HepG2 (cell line): ENCODE measurements at regions not wholly inside any gene's neighbourhood (a gene's known extent, or its start where the extent isn't known, plus 50 kb on each side); places are given as distances from the start of the nearest gene placed in this dataset.
A peak's percentile ranks its signal among the peaks of the same experiment; 100 is the strongest.

Experiments
- ATAC-seq: fragments of 200-7000 bp; cut with Tn5 transposase; 3 replicates; pipeline ENCODE4 v1.9.1; 2020; ENCODE audit warnings: mild to moderate bottlenecking, moderate library complexity
- BruUV-seq: library from RNA; stranded (reverse); fragments of 400-500 nt; replicated peaks from 2 replicates; lab custom pipeline; 2021; lab: Mats Ljungman, UMichigan
- CTCF ChIA-PET: fragments of 300-600 bp; formaldehyde crosslinking; extraction: SDS; loops from one replicate; lab custom pipeline; 2021; ENCODE audit warnings: low total read pairs, inconsistent platforms, low intra/inter-chr PET ratio; lab: Yijun Ruan, JAX
- POLR2A ChIA-PET: fragments of 350-600 bp; sonication (Branson Sonifier 250); formaldehyde crosslinking; loops from one replicate; lab custom pipeline; 2020; ENCODE audit warnings: antibody characterized with exemption, inconsistent platforms; lab: Yijun Ruan, JAX
- DNase-seq: peaks from one replicate; pipeline ENCODE4 v3.0.0-alpha.2; 2015; ENCODE audit warnings: low spot score
- FAIRE-seq: peaks from 3 replicates; lab custom pipeline; 2011; peaks lifted over from hg19 to GRCh38; lab: Jason Lieb, UNC
- H2AFZ ChIP-seq: one replicate; pipeline ENCODE4 v1.6.1; 2011; ENCODE audit warnings: low read length, inconsistent platforms
- H3K27ac ChIP-seq: fragments of 300-600 bp; 3 replicates; pipeline ENCODE4 v1.8.0; 2011; ENCODE audit warnings: mixed run types, mild to moderate bottlenecking, mixed read lengths, low read length, inconsistent platforms; ENCODE audit not compliant: insufficient read depth; ENCODE audit errors: extremely low read length
- H3K27me3 ChIP-seq, 2 experiments: fragments of 200-600 bp in 1 of 2; 2 replicates in 1 of 2; 3 replicates in 1 of 2; pipeline versions ENCODE4 v1.6.0 to v1.8.0; 2011; ENCODE audit warnings: low read length in 2 of 2, mild to moderate bottlenecking in 2 of 2, moderate library complexity in 2 of 2, inconsistent platforms in 1 of 2; ENCODE audit not compliant: insufficient read depth in 2 of 2, control insufficient read depth in 1 of 2
- H3K36me3 ChIP-seq, 2 experiments: fragments of 200-600 bp in 1 of 2; replicated peaks in 1 of 2; 2 replicates in 1 of 2; 3 replicates in 1 of 2; pipeline versions ENCODE4 v1.5.1 to v1.8.0; 2011; ENCODE audit warnings: low read length in 2 of 2, inconsistent platforms in 1 of 2; ENCODE audit not compliant: insufficient read depth in 2 of 2, control insufficient read depth in 1 of 2
- H3K4me1 ChIP-seq: 2 replicates; pipeline ENCODE4 v1.5.1; 2012; ENCODE audit warnings: low read length, inconsistent platforms; ENCODE audit not compliant: insufficient read depth
- H3K4me2 ChIP-seq: 2 replicates; pipeline ENCODE4 v1.6.0; 2011; ENCODE audit warnings: low read depth, low read length, inconsistent platforms
- H3K4me3 ChIP-seq, 3 experiments: fragments of 200-600 bp in 1 of 3; sonication (generic), shearing (Covaris generic) in 1 of 3; replicated peaks in 1 of 3; 2 replicates each; pipeline ENCODE4 v1.5.1; 2011 to 2016; ENCODE audit warnings: low read length in 3 of 3, inconsistent platforms in 2 of 3, low read depth in 2 of 3, mild to moderate bottlenecking in 2 of 3, control low read depth in 1 of 3, mixed read lengths in 1 of 3; ENCODE audit not compliant: insufficient read depth in 1 of 3
- H3K79me2 ChIP-seq: one replicate; pipeline ENCODE4 v1.6.1; 2011; ENCODE audit warnings: low read length, inconsistent platforms; ENCODE audit not compliant: insufficient read depth
- H3K9ac ChIP-seq: 2 replicates; pipeline ENCODE4 v1.6.0; 2011; ENCODE audit warnings: mild to moderate bottlenecking, low read depth, low read length, inconsistent platforms; ENCODE audit not compliant: insufficient read depth
- H3K9me3 ChIP-seq: 2 replicates; pipeline ENCODE4 v1.5.1; 2012; ENCODE audit warnings: mild to moderate bottlenecking, low read length
- H4K20me1 ChIP-seq: 2 replicates; pipeline ENCODE4 v1.6.0; 2011; ENCODE audit warnings: inconsistent platforms, mild to moderate bottlenecking, low read length, moderate library complexity; ENCODE audit not compliant: insufficient read depth
- CREB1 ChIP-seq, 2 experiments: fragments of 450-650 bp in 1 of 2; IDR thresholded peaks; 2 replicates each; pipeline ENCODE4 v1.6.1; 2016 to 2017; ENCODE audit warnings: control low read depth in 1 of 2, mild to moderate bottlenecking in 1 of 2, missing compliant biosample characterization in 1 of 2, missing genetic modification characterization in 1 of 2
- DNMT3B ChIP-seq: conservative IDR thresholded peaks from 2 replicates; pipeline ENCODE4 v1.6.1; 2016; ENCODE audit warnings: missing biosample characterization, control low read depth
- IRX3 ChIP-seq: sonication (generic); formaldehyde crosslinking; IDR thresholded peaks from 2 replicates; pipeline ENCODE4 v1.8.1; 2023; ENCODE audit warnings: mild to moderate bottlenecking, low read depth, missing genetic modification reagents, borderline replicate concordance
- KLF12 ChIP-seq: sonication (generic); formaldehyde crosslinking; IDR thresholded peaks from 2 replicates; pipeline ENCODE4 v1.4.0; 2020; ENCODE audit warnings: missing genetic modification reagents, borderline replicate concordance
- MAFF ChIP-seq: IDR thresholded peaks from 2 replicates; pipeline ENCODE4 v1.6.1; 2011; ENCODE audit warnings: low read depth, low read length, improper control_type of control experiment
- MAFK ChIP-seq, 2 experiments: IDR thresholded peaks in 1 of 2; conservative IDR thresholded peaks in 1 of 2; 2 replicates each; pipeline ENCODE4 v1.6.1; 2011; ENCODE audit warnings: improper control_type of control experiment in 2 of 2, low read length in 2 of 2
- MATR3 ChIP-seq: sonication (generic); formaldehyde crosslinking; IDR thresholded peaks from 2 replicates; pipeline ENCODE4 v1.4.0; 2020; ENCODE audit warnings: missing genetic modification reagents
- MTERF4 ChIP-seq: sonication (generic); formaldehyde crosslinking; IDR thresholded peaks from 2 replicates; pipeline ENCODE4 v1.8.0; 2023; ENCODE audit warnings: mild to moderate bottlenecking, missing genetic modification reagents
- ZBTB4 ChIP-seq: sonication (generic); formaldehyde crosslinking; IDR thresholded peaks from 2 replicates; pipeline ENCODE4 v1.4.0; 2020; ENCODE audit warnings: missing genetic modification reagents, mild to moderate bottlenecking, borderline replicate concordance
- ZBTB7A ChIP-seq: sonication (generic); formaldehyde crosslinking; IDR thresholded peaks from 2 replicates; pipeline ENCODE4 v1.8.0; 2022; ENCODE audit warnings: mild to moderate bottlenecking, missing genetic modification reagents
- ZNF678 ChIP-seq: sonication (generic); formaldehyde crosslinking; IDR thresholded peaks from 2 replicates; pipeline ENCODE4 v1.4.0; 2020; ENCODE audit warnings: mild to moderate bottlenecking, missing genetic modification reagents
- ZNF777 ChIP-seq: sonication (generic); formaldehyde crosslinking; IDR thresholded peaks from 2 replicates; pipeline ENCODE4 v1.4.0; 2020; ENCODE audit warnings: missing genetic modification reagents
- ZSCAN12 ChIP-seq: sonication (generic); formaldehyde crosslinking; IDR thresholded peaks from 2 replicates; pipeline ENCODE4 v1.9.0; 2021; ENCODE audit warnings: mild to moderate bottlenecking, missing genetic modification reagents
- whole genome bisulfite sequencing: methylation state at CpG from one replicate; pipeline ENCODE4 v1.1.6; 2017; ENCODE audit warnings: low lambda C conversion rate; 5-methylcytosine and 5-hydroxymethylcytosine counted together
- in situ Hi-C: cut with HindIII; loops from 2 replicates; pipeline ENCODE4 v1.10.0; 2017; ENCODE audit warnings: low pct_unique_long_range_greater_than_20kb; ENCODE audit not compliant: extremely low pct_ligation_motif_present
- intact Hi-C: fragments of 100-400 bp; cut with micrococcal nuclease; formaldehyde crosslinking; loops from one replicate; pipeline ENCODE4 v1.10.0; 2022; ENCODE audit not compliant: unreplicated experiment

- TF ChIP-seq KLF12: no peak
These were observed 309.1 kb upstream of the CYRIA start (continued) for GRCh38 chr2:16974688-16975087.

GRCh38 chr2:16973586-16974286 lies 308.1 kb upstream of the CYRIA start:
- ATAC-seq (no peak), DNase-seq (no peak), FAIRE-seq (no peak)
- CTCF ChIA-PET: no interaction called here
- POLR2A ChIA-PET: no interaction called here
- no peak overlapping the region for H3K4me3 ChIP-seq
- H2AFZ ChIP-seq: no peak overlapping the region
- H3K4me1 ChIP-seq: no peaks in the 10 kb centered on the region
- no TSS peak for BruUV-seq
- no peak overlapping the region for H3K9ac ChIP-seq
- H3K27ac ChIP-seq: no peak overlapping the region
- no peak overlapping the region for H3K4me2 ChIP-seq
- no peaks in the 10 kb centered on the region for H3K9me3 ChIP-seq
- no peaks in the 10 kb centered on the region for H3K36me3 ChIP-seq
- TF ChIP-seq MATR3 (no peak), MAFF (peak; percentile 95), MAFK (conservative IDR thresholded peaks at IDR 0.05 in 1 of 2, IDR thresholded peaks at IDR 0.05 in 1 of 2; ENCODE audit: low read length in 2 of 2) (peak; percentile 94 to 98)
- TF ChIP-seq, all 625 proteins: peak for 2
- Histone ChIP-seq H3K79me2 (no peaks in the 10 kb centered on the region), H3K27me3 (no peaks in the 10 kb centered on the region), H4K20me1 (no peaks in the 10 kb centered on the region)
- WGBS: 0% methylated on average over 2 of the region's 2 CpGs
- intact Hi-C loops (no loop called here), in situ Hi-C loops (no loop called here)

- Histone ChIP-seq H3K79me2 (no peaks in the 10 kb centered on the region), H3K27me3 (no peaks in the 10 kb centered on the region), H3K9ac (no peak overlapping the region), H3K9me3 (no peaks in the 10 kb centered on the region), H3K27ac (no peak overlapping the region), H3K36me3 (no peaks in the 10 kb centered on the region), H4K20me1 (no peaks in the 10 kb centered on the region), H3K4me2 (no peak overlapping the region), H3K4me1 (no peaks in the 10 kb centered on the region), H2AFZ (no peak overlapping the region), H3K4me3 (no peak overlapping the region)
- 5% methylated on average over 1 of the region's 1 CpG for WGBS
- no peak for FAIRE-seq
- CTCF ChIA-PET: no interaction called here
- POLR2A ChIA-PET: no interaction called here
- intact Hi-C loops (no loop called here), in situ Hi-C loops (no loop called here)
- ATAC-seq: no peak
- DNase-seq: no peak
- no TSS peak for BruUV-seq
- TF ChIP-seq ZBTB4 (CRISPR knock-in tag) (no peak), ZNF678 (CRISPR knock-in tag) (no peak), ZSCAN12 (no peak), IRX3 (CRISPR knock-in tag) (no peak), CREB1 (IDR thresholded peaks at IDR 0.05) (no peak), CREB1 (CRISPR knock-in tag; IDR thresholded peaks at IDR 0.05) (no peak), ZBTB7A (no peak), DNMT3B (CRISPR knock-in tag) (no peak), ZNF777 (CRISPR knock-in tag) (no peak), MTERF4 (CRISPR knock-in tag) (no peak)
These were observed 306.6 kb upstream of the CYRIA start for GRCh38 chr2:16972276-16972675.
